A673 (cell line): ENCODE measurements at regions not wholly inside any gene's neighbourhood (a gene's known extent, or its start where the extent isn't known, plus 50 kb on each side); places are given as distances from the start of the nearest gene placed in this dataset.

Experiments
- BruUV-seq: library from RNA; stranded (reverse); fragments of 400-500 nt; replicated peaks from 2 replicates; lab custom pipeline; 2021; lab: Mats Ljungman, UMichigan
- CTCF ChIA-PET: fragments of 300-600 bp; sonication (Branson Sonifier 250); formaldehyde crosslinking; loops from one replicate; lab custom pipeline; 2022; ENCODE audit warnings: antibody characterized with exemption; lab: Charles Lee
- POLR2A ChIA-PET: fragments of 300-600 bp; sonication (Branson Sonifier 250); formaldehyde crosslinking; loops from one replicate; lab custom pipeline; 2022; ENCODE audit warnings: antibody characterized with exemption; ENCODE audit not compliant: low non-redundant PET; lab: Charles Lee
- DNase-seq: peaks from one replicate; pipeline ENCODE4 v3.0.0-alpha.2; 2015; ENCODE audit warnings: low spot score
- H3K27ac ChIP-seq: fragments of 200-600 bp; sonication (generic); 2 replicates; pipeline ENCODE4 v1.5.1; 2016; ENCODE audit warnings: mixed run types, low read depth, mild to moderate bottlenecking, mixed read lengths, antibody characterized with exemption, low read length; ENCODE audit not compliant: poor library complexity, severe bottlenecking
- H3K27me3 ChIP-seq: fragments of 200-600 bp; sonication (generic); replicated peaks from 2 replicates; pipeline ENCODE4 v1.6.1; 2017; ENCODE audit warnings: mixed run types, low read depth, mild to moderate bottlenecking, mixed read lengths, antibody characterized with exemption, low read length; ENCODE audit not compliant: insufficient read depth, poor library complexity
- H3K36me3 ChIP-seq: fragments of 200-600 bp; sonication (generic); 2 replicates; pipeline ENCODE4 v1.6.1; 2016; ENCODE audit warnings: mixed run types, mild to moderate bottlenecking, mixed read lengths, antibody characterized with exemption, low read length; ENCODE audit not compliant: insufficient read depth, poor library complexity, severe bottlenecking
- H3K4me1 ChIP-seq: fragments of 200-600 bp; sonication (generic); 2 replicates; pipeline ENCODE4 v1.6.1; 2017; ENCODE audit warnings: mixed run types, mild to moderate bottlenecking, mixed read lengths, antibody characterized with exemption, low read length; ENCODE audit not compliant: insufficient read depth, poor library complexity, severe bottlenecking
- H3K4me3 ChIP-seq: fragments of 200-600 bp; sonication (generic); 2 replicates; pipeline ENCODE4 v1.5.1; 2016; ENCODE audit warnings: low read depth, mixed run types, mild to moderate bottlenecking, mixed read lengths, low read length; ENCODE audit not compliant: poor library complexity, severe bottlenecking
- H3K9me3 ChIP-seq: fragments of 200-600 bp; sonication (generic); 2 replicates; pipeline ENCODE4 v1.6.1; 2016; ENCODE audit warnings: mixed run types, low read depth, mild to moderate bottlenecking, mixed read lengths, antibody characterized with exemption, low read length; ENCODE audit not compliant: poor library complexity, severe bottlenecking
- CTCF ChIP-seq: fragments of 300-800, 200-600 bp; sonication (generic); conservative IDR thresholded peaks from 2 replicates; pipeline ENCODE4 v1.5.1; 2017; ENCODE audit warnings: low read depth, mild to moderate bottlenecking, antibody characterized with exemption, low read length, moderate library complexity, mixed read lengths
- EZH2 ChIP-seq: fragments of 200-600 bp; sonication (generic); IDR thresholded peaks from 2 replicates; pipeline ENCODE4 v1.6.1; 2017; ENCODE audit warnings: borderline replicate concordance, low read depth, mild to moderate bottlenecking, mixed read lengths, antibody characterized with exemption, low read length; ENCODE audit not compliant: poor library complexity, severe bottlenecking
- intact Hi-C: fragments of 100-400 bp; cut with micrococcal nuclease; formaldehyde crosslinking; loops from one replicate; pipeline ENCODE4 v1.10.0; 2022; ENCODE audit not compliant: unreplicated experiment

- Histone ChIP-seq H3K9me3 (no peaks in the 10 kb centered on the region), H3K4me3 (no peak overlapping the region), H3K4me1 (no peaks in the 10 kb centered on the region), H3K27me3 (peaks cover 20% of the 10 kb centered on the region), H3K36me3 (no peaks in the 10 kb centered on the region), H3K27ac (no peak overlapping the region)
- ChIA-PET CTCF (no interaction called here), POLR2A (no interaction called here)
- DNase-seq: no peak
- intact Hi-C loops: no loop called here
- no peak for TF ChIP-seq EZH2
- TF ChIP-seq CTCF: no peak
- BruUV-seq: no TSS peak
Measured at GRCh38 chr9:100852088-100852487, 176.4 kb upstream of the PLPPR1 start.

GRCh38 chr9:100856238-100856637 is 172.3 kb upstream of the PLPPR1 start:
- CTCF ChIA-PET: no interaction called here
- intact Hi-C loops: no loop called here
- POLR2A ChIA-PET: no interaction called here
- Histone ChIP-seq H3K4me3 (no peak overlapping the region), H3K9me3 (no peaks in the 10 kb centered on the region), H3K27me3 (peaks cover 20% of the 10 kb centered on the region), H3K27ac (no peak overlapping the region), H3K36me3 (no peaks in the 10 kb centered on the region), H3K4me1 (no peaks in the 10 kb centered on the region)
- DNase-seq: no peak
- BruUV-seq: no TSS peak
- TF ChIP-seq EZH2 (no peak), CTCF (no peak)

GRCh38 chr9:100865111-100865510 is 163.4 kb upstream of the PLPPR1 start:
- intact Hi-C loops: no loop called here
- Histone ChIP-seq H3K27ac (no peak overlapping the region), H3K9me3 (no peaks in the 10 kb centered on the region), H3K27me3 (no peaks in the 10 kb centered on the region), H3K4me1 (no peaks in the 10 kb centered on the region), H3K36me3 (no peaks in the 10 kb centered on the region), H3K4me3 (no peak overlapping the region)
- DNase-seq: no peak
- ChIA-PET POLR2A (no interaction called here), CTCF (no interaction called here)
- BruUV-seq: no TSS peak
- no peak for TF ChIP-seq EZH2
- no peak for TF ChIP-seq CTCF
